GM23338 (cell line): ENCODE measurements at regions not wholly inside any gene's neighbourhood (a gene's known extent, or its start where the extent isn't known, plus 50 kb on each side); places are given as distances from the start of the nearest gene placed in this dataset.

Experiments
- ATAC-seq: fragments of 200-7000 bp; cut with Tn5 transposase; 3 replicates; pipeline ENCODE4 v1.9.1; 2020
- DNase-seq: peaks from one replicate; pipeline ENCODE4 v3.0.0-alpha.2; 2015; ENCODE audit warnings: low spot score
- H2AFZ ChIP-seq: fragments of 200-600 bp; sonication (generic); 2 replicates; pipeline ENCODE4 v1.8.0; 2016; ENCODE audit warnings: antibody characterized with exemption, mild to moderate bottlenecking, moderate library complexity
- H3F3A ChIP-seq: fragments of 200-600 bp; sonication (generic); replicated peaks from 2 replicates; pipeline ENCODE4 v1.8.0; 2017; ENCODE audit warnings: antibody characterized with exemption, mixed run types, low read depth
- H3K27ac ChIP-seq: fragments of 200-600 bp; sonication (generic); 2 replicates; pipeline ENCODE4 v1.6.1; 2016; ENCODE audit warnings: low read depth
- H3K27me3 ChIP-seq: fragments of 200-600 bp; sonication (generic); 2 replicates; pipeline ENCODE4 v1.8.0; 2016; ENCODE audit warnings: mild to moderate bottlenecking, mixed run types, moderate library complexity; ENCODE audit not compliant: insufficient read depth
- H3K36me3 ChIP-seq: fragments of 200-600 bp; sonication (generic); 2 replicates; pipeline ENCODE4 v1.8.0; 2016; ENCODE audit warnings: mild to moderate bottlenecking; ENCODE audit not compliant: insufficient read depth
- H3K4me1 ChIP-seq: fragments of 200-600 bp; sonication (generic); 2 replicates; pipeline ENCODE4 v1.8.0; 2016; ENCODE audit warnings: mild to moderate bottlenecking, moderate library complexity; ENCODE audit not compliant: insufficient read depth
- H3K4me2 ChIP-seq: fragments of 200-600 bp; sonication (generic); 2 replicates; pipeline ENCODE4 v1.7.1; 2017; ENCODE audit warnings: mixed run types
- H3K4me3 ChIP-seq: fragments of 200-600 bp; sonication (generic); 2 replicates; pipeline ENCODE4 v1.6.1; 2016; ENCODE audit warnings: mixed run types
- H3K79me2 ChIP-seq: fragments of 200-600 bp; sonication (generic); replicated peaks from 2 replicates; pipeline ENCODE4 v1.8.0; 2017; ENCODE audit warnings: mild to moderate bottlenecking; ENCODE audit not compliant: insufficient read depth
- H3K9me2 ChIP-seq: fragments of 200-600 bp; sonication (generic); 2 replicates; pipeline ENCODE4 v1.8.0; 2017; ENCODE audit not compliant: insufficient read depth
- H4K20me1 ChIP-seq: fragments of 200-600 bp; sonication (generic); replicated peaks from 2 replicates; pipeline ENCODE4 v1.8.0; 2017; ENCODE audit warnings: mild to moderate bottlenecking; ENCODE audit not compliant: insufficient read depth
- H3K27ac Mint-ChIP-seq: 2 replicates; pipeline ENCODE4 v1.8.0; 2020; ENCODE audit warnings: inconsistent platforms, mild to moderate bottlenecking, moderate library complexity, mixed read lengths
- H3K27me3 Mint-ChIP-seq: 3 replicates; pipeline ENCODE4 v1.8.0; 2022; ENCODE audit warnings: low read depth, mild to moderate bottlenecking, moderate library complexity, mixed read lengths, inconsistent platforms; ENCODE audit not compliant: insufficient read depth, poor library complexity
- H3K36me3 Mint-ChIP-seq: 3 replicates; pipeline ENCODE4 v1.8.0; 2021; ENCODE audit warnings: low read depth, mild to moderate bottlenecking, inconsistent platforms, moderate library complexity, mixed read lengths
- H3K4me1 Mint-ChIP-seq: 3 replicates; pipeline ENCODE4 v1.8.0; 2020; ENCODE audit warnings: mild to moderate bottlenecking, inconsistent platforms, mixed read lengths
- H3K4me3 Mint-ChIP-seq: 3 replicates; pipeline ENCODE4 v1.8.0; 2021; ENCODE audit warnings: moderate library complexity, mild to moderate bottlenecking, inconsistent platforms, mixed read lengths
- H3K9me3 Mint-ChIP-seq: 3 replicates; pipeline ENCODE4 v1.8.0; 2020; ENCODE audit warnings: moderate library complexity, mild to moderate bottlenecking, inconsistent platforms, mixed read lengths
- CREB1 ChIP-seq: fragments of 250-450 bp; sonication (Bioruptor Pico); IDR thresholded peaks from 2 replicates; pipeline ENCODE4 v1.5.0; 2020; ENCODE audit warnings: low read depth, mild to moderate bottlenecking, moderate library complexity
- EZH2 ChIP-seq: fragments of 200-600 bp; sonication (generic); IDR thresholded peaks from one replicate; pipeline ENCODE4 v1.8.0; 2017; ENCODE audit warnings: antibody characterized with exemption, mild to moderate bottlenecking, low read depth; ENCODE audit not compliant: unreplicated experiment
- EZH2phosphoT487 ChIP-seq: fragments of 200-600 bp; sonication (generic); IDR thresholded peaks from one replicate; pipeline ENCODE4 v1.8.1; 2018; ENCODE audit warnings: antibody characterized with exemption; ENCODE audit not compliant: unreplicated experiment
- JUNB ChIP-seq: IDR thresholded peaks from one replicate; pipeline ENCODE4 v1.6.1; 2016; ENCODE audit warnings: antibody characterized with exemption; ENCODE audit not compliant: unreplicated experiment
- NANOG ChIP-seq: IDR thresholded peaks from 2 replicates; pipeline ENCODE4 v1.6.1; 2016; ENCODE audit warnings: antibody characterized with exemption, borderline replicate concordance
- POLR2AphosphoS5 ChIP-seq: IDR thresholded peaks from 2 replicates; pipeline ENCODE4 v1.6.1; 2016; ENCODE audit warnings: antibody characterized with exemption, low read depth
- STAT1 ChIP-seq: IDR thresholded peaks from one replicate; pipeline ENCODE4 v1.6.1; 2016; ENCODE audit warnings: antibody characterized with exemption; ENCODE audit not compliant: unreplicated experiment
- ZNF114 ChIP-seq: fragments of 250-450 bp; sonication (Bioruptor Pico); IDR thresholded peaks from 2 replicates; pipeline ENCODE4 v1.5.0; 2020; ENCODE audit warnings: mild to moderate bottlenecking, moderate library complexity
- ZNF331 ChIP-seq: fragments of 250-450 bp; sonication (Bioruptor Pico); IDR thresholded peaks from 2 replicates; pipeline ENCODE4 v1.5.0; 2020; ENCODE audit warnings: low read depth, mild to moderate bottlenecking, moderate library complexity
- TF ChIP-seq, protein P1 (sequence below): IDR thresholded peaks from 2 replicates; pipeline ENCODE4 v1.6.1; 2016; ENCODE audit warnings: antibody characterized with exemption
- TF ChIP-seq, protein P2 (sequence below), 2 experiments: fragments of 200-600 bp in 1 of 2; sonication (generic) in 1 of 2; conservative IDR thresholded peaks; 2 replicates each; pipeline versions ENCODE4 v1.5.1 to v1.6.1; 2016 to 2017; ENCODE audit warnings: antibody characterized with exemption in 2 of 2, low read depth in 2 of 2, mild to moderate bottlenecking in 2 of 2, moderate library complexity in 1 of 2
- TF ChIP-seq, protein P3 (sequence below): fragments of 250-450 bp; sonication (Bioruptor Pico); IDR thresholded peaks from 2 replicates; pipeline ENCODE4 v1.5.0; 2020; ENCODE audit warnings: mild to moderate bottlenecking, moderate library complexity

DNA sequence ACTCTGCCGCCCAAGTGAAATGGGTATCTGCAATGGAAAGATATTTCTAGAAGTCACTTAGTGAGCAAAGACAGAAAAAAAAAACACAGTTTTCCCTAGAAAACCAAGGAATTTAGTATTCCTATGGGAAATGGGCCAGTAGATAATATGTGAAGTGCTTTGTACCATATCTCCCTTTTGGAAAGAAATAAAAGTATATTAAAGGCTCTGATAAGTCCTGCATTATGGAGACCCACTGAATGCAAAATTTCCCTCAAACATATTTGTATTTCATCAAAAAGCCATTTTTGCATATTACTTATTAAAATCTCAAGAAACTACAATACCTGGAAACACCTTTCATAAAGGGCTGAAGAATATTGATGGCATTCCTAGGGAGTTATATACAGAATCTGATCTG, 51.6 kb upstream of the DYNLRB2 start:
- Histone ChIP-seq H3K4me2 (no peak overlapping the region), H3K27me3 (no peaks in the 10 kb centered on the region), H4K20me1 (no peaks in the 10 kb centered on the region), H3K9me2 (no peaks in the 10 kb centered on the region), H3K27ac (no peak overlapping the region), H3F3A (no peaks in the 10 kb centered on the region), H3K4me1 (peaks cover 6% of the 10 kb centered on the region; the same call in 1 of the 2 replicates), H3K4me3 (no peak overlapping the region), H3K79me2 (no peaks in the 10 kb centered on the region), H3K36me3 (no peaks in the 10 kb centered on the region), H2AFZ (no peak overlapping the region)
- ATAC-seq (no peak), DNase-seq (no peak)
- no peak overlapping the region for H3K27ac Mint-ChIP-seq
- H3K27me3 Mint-ChIP-seq = no peaks in the 10 kb centered on the region
- no peak overlapping the region for H3K4me3 Mint-ChIP-seq
- TF ChIP-seq POLR2AphosphoS5 (no peak), EZH2phosphoT487 (no peak), ZNF114 (CRISPR knock-in tag) (no peak), CREB1 (no peak), ZNF331 (CRISPR knock-in tag) (no peak), STAT1 (no peak), NANOG (no peak), EZH2 (no peak), JUNB (no peak)
- TF ChIP-seq, protein P1, sequence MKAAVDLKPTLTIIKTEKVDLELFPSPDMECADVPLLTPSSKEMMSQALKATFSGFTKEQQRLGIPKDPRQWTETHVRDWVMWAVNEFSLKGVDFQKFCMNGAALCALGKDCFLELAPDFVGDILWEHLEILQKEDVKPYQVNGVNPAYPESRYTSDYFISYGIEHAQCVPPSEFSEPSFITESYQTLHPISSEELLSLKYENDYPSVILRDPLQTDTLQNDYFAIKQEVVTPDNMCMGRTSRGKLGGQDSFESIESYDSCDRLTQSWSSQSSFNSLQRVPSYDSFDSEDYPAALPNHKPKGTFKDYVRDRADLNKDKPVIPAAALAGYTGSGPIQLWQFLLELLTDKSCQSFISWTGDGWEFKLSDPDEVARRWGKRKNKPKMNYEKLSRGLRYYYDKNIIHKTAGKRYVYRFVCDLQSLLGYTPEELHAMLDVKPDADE = no peak
- TF ChIP-seq, protein P2, sequence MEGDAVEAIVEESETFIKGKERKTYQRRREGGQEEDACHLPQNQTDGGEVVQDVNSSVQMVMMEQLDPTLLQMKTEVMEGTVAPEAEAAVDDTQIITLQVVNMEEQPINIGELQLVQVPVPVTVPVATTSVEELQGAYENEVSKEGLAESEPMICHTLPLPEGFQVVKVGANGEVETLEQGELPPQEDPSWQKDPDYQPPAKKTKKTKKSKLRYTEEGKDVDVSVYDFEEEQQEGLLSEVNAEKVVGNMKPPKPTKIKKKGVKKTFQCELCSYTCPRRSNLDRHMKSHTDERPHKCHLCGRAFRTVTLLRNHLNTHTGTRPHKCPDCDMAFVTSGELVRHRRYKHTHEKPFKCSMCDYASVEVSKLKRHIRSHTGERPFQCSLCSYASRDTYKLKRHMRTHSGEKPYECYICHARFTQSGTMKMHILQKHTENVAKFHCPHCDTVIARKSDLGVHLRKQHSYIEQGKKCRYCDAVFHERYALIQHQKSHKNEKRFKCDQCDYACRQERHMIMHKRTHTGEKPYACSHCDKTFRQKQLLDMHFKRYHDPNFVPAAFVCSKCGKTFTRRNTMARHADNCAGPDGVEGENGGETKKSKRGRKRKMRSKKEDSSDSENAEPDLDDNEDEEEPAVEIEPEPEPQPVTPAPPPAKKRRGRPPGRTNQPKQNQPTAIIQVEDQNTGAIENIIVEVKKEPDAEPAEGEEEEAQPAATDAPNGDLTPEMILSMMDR (conservative IDR thresholded peaks at IDR 0.05; ENCODE audit: low read depth in 2 of 2) = no peak
- TF ChIP-seq, protein P3, sequence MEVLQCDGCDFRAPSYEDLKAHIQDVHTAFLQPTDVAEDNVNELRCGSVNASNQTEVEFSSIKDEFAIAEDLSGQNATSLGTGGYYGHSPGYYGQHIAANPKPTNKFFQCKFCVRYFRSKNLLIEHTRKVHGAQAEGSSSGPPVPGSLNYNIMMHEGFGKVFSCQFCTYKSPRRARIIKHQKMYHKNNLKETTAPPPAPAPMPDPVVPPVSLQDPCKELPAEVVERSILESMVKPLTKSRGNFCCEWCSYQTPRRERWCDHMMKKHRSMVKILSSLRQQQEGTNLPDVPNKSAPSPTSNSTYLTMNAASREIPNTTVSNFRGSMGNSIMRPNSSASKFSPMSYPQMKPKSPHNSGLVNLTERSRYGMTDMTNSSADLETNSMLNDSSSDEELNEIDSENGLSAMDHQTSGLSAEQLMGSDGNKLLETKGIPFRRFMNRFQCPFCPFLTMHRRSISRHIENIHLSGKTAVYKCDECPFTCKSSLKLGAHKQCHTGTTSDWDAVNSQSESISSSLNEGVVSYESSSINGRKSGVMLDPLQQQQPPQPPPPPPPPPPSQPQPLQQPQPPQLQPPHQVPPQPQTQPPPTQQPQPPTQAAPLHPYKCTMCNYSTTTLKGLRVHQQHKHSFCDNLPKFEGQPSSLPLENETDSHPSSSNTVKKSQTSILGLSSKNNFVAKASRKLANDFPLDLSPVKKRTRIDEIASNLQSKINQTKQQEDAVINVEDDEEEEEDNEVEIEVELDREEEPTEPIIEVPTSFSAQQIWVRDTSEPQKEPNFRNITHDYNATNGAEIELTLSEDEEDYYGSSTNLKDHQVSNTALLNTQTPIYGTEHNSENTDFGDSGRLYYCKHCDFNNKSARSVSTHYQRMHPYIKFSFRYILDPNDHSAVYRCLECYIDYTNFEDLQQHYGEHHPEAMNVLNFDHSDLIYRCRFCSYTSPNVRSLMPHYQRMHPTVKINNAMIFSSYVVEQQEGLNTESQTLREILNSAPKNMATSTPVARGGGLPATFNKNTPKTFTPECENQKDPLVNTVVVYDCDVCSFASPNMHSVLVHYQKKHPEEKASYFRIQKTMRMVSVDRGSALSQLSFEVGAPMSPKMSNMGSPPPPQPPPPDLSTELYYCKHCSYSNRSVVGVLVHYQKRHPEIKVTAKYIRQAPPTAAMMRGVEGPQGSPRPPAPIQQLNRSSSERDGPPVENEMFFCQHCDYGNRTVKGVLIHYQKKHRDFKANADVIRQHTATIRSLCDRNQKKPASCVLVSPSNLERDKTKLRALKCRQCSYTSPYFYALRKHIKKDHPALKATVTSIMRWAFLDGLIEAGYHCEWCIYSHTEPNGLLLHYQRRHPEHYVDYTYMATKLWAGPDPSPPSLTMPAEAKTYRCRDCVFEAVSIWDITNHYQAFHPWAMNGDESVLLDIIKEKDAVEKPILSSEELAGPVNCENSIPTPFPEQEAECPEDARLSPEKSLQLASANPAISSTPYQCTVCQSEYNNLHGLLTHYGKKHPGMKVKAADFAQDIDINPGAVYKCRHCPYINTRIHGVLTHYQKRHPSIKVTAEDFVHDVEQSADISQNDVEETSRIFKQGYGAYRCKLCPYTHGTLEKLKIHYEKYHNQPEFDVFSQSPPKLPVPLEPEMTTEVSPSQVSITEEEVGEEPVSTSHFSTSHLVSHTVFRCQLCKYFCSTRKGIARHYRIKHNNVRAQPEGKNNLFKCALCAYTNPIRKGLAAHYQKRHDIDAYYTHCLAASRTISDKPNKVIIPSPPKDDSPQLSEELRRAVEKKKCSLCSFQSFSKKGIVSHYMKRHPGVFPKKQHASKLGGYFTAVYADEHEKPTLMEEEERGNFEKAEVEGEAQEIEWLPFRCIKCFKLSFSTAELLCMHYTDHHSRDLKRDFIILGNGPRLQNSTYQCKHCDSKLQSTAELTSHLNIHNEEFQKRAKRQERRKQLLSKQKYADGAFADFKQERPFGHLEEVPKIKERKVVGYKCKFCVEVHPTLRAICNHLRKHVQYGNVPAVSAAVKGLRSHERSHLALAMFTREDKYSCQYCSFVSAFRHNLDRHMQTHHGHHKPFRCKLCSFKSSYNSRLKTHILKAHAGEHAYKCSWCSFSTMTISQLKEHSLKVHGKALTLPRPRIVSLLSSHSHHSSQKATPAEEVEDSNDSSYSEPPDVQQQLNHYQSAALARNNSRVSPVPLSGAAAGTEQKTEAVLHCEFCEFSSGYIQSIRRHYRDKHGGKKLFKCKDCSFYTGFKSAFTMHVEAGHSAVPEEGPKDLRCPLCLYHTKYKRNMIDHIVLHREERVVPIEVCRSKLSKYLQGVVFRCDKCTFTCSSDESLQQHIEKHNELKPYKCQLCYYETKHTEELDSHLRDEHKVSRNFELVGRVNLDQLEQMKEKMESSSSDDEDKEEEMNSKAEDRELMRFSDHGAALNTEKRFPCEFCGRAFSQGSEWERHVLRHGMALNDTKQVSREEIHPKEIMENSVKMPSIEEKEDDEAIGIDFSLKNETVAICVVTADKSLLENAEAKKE (CRISPR knock-in tag) = no peak
- peaks cover 7% of the 10 kb centered on the region; the same call in 1 of the 3 replicates for H3K36me3 Mint-ChIP-seq
- H3K4me1 Mint-ChIP-seq = peaks cover 4% of the 10 kb centered on the region; the same call in 2 of the 3 replicates
- H3K9me3 Mint-ChIP-seq = peaks cover 10% of the 10 kb centered on the region; the same call in 2 of the 3 replicates
